RKO (cell line): ENCODE measurements at regions not wholly inside any gene's neighbourhood (a gene's known extent, or its start where the extent isn't known, plus 50 kb on each side); places are given as distances from the start of the nearest gene placed in this dataset.

ENCODE experiments used
- DNase-seq: peaks from one replicate; pipeline ENCODE4 v3.0.0-alpha.2; 2016; ENCODE audit warnings: low spot score

DNA sequence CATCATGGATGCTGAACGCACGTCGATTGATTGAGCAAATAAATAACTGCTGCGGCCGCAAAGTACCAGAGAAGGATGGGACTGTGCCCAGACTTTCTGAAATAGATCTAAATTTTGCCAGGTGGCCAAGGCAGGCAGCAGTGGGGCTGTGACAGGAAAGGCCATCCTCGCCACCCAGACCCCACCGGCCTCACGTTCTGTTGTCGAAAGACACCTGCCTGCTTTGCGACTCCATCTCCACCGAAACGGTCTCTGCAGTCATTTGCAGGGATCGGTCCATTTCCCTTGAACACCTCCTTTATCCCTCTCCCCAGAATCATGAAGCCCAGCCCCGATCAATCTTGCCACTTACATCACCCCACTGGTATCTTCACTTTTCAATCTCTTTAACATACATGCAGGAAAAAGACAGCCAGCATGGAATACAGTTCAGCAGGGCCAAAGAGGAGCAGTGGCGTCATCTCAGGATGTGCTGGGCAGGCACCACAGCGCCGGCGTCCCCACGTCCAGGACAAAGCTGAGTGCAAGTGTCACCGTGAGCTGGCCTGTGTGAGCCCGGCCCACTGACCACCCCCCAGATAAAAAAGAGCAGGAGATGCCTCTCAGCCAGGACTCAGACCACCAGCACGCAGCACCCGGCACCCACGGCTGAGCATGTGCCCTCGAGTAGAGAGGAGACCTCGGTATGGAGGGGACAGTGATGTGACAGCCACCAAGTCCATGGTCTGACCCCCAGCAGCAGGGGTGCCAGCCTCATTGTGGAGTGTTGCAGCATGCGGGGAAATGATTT is 610.3 kb downstream of the TBC1D22A start:
- DNase-seq: no peak

DNA sequence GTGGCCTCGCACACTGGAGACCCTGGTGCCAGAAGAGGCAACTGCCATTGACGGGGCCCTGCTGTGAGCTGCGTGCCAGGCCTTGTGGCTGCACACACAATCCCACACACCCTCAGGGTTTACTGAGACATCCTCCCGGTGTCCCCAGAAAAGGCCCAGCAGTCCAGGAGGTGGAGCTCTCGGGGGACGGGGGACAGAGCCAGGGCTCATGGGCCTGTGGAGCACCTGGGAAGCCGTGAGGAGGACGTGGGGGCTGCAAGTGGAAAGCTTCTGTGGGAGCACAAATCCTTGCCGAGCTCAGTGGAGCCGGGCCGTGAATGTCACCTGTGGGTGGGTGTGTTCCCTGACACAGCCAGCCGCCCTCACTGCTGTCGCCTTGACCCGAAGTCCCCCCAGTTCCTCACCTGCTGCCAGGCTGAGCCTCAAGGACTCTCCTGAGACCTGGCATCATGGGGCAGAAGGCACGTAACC is 609.7 kb downstream of the TBC1D22A start:
- DNase-seq: no peak

DNA sequence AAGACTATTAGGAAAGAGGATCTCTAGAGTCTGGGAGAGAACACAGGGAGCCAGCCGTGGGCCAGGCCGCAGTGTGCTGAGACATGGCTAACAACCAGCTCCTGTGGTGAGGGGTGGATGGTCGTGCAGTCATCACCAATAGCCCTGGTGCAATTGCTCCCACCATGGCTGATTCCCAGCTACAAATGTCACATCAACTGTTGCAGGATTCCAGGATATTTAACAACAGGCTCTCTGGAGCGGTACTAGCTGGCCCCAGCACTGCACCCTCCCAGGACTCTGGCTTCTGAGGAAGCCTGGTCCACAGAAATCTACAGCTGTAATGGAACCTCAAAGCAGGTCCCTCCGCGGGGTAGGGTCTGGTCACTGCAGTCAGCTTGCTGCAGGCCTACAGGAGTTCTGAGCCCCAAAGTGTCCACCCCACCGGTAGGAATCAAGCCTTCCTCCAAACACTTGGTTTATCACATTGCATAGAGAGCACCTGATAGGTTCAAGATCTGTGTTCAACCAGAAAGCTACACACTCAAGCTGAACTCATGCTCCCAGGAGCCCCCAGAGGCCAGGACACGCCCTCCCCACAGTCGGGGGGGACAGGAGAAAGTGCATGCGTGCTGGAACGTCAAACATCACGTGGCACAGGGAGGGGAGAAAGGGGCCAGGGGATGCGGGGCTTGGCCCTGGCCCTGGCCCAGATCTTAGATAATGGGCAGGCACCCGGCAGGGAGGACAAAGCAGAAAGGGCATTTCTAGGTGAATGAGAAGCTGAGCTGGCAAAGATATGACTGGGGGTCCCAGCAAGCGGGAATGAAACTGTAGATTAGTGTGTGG is 609.0 kb downstream of the TBC1D22A start:
- DNase-seq: no peak

DNA sequence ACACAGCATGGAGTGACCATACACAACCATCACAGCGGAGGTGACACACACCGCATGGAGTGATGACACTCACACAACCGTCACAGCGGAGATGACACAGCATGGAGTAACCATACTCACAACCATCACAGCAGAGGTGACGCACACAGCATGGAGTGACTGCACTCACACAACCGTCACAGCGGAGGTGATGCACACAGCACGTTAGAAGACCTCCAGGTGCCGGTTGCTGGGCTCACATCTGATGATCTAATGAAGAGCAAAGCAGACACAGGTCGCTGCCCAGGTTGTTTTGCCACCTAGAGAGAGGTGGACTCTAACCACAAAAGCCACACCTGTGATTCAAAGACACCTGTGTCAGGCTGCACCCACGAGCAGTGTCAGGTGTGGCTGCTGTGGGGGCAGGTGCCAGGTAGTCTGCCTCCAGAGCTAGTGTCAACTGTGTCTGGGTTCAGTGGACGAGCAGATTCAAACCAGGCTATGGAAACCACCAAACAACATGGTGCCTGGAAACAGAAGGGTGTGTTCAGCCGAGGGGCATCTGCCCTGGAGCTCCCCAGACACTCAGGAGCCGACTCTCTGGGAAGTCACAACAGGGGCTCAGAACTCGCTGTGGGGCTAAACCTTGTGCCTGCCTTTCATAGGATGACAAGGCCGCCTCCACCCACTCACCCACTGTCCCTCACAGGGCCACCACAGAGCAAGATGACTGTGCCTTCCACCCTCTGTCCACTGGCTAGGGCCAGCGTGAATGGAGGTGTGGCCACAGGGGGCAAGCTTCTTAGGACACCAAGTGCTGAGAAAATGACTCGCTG is 608.2 kb downstream of the TBC1D22A start:
- DNase-seq: peak; percentile 79

DNA sequence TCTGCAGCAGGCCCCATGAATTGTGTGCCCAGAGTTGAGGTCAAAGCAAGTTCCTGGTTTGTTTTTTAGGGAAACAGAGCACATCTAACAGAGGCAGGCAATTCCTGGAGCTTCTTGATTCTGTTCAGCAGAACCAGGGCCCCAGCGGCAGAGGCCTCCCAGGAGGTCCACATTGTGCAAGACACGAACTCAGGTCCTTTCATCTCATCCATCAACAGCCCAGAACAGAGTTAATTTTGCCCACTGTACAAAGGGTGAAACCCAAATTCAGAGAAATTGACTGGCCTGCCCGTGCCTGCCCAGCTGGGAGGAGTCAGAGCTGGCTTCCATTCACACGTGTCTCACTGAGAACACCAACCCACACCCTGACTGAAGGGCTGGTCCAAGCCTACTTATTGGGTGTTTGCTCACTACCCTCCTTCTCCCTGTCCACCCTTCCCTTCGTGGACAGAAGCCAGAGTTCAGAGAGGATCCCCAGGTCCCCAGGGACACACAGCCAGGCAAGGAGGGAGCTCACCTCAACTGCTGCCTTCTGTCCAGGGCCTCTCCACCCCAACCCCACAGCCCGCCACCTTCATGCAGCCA is 607.1 kb downstream of the TBC1D22A start:
- DNase-seq: no peak

DNA sequence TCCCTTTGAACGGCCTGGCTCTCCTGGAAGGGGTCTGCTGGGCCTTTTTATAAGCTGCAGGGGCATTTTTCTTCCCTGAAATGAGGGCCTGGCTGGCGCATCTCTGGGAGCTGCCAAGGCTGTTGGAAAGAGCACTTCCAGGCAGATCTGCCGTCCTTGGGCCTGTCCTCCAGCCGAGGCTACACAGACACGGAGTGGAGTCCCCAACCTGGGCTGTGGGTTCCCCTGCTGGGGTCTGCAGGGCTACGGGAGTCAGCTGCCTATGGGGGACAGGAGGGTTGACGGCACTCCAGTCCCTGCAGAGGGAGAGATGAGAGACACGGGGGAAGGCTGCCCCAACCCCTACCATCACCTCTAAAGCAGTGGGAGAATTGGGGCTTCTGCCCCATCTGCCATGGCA is 606.6 kb downstream of the TBC1D22A start:
- no peak for DNase-seq

DNA sequence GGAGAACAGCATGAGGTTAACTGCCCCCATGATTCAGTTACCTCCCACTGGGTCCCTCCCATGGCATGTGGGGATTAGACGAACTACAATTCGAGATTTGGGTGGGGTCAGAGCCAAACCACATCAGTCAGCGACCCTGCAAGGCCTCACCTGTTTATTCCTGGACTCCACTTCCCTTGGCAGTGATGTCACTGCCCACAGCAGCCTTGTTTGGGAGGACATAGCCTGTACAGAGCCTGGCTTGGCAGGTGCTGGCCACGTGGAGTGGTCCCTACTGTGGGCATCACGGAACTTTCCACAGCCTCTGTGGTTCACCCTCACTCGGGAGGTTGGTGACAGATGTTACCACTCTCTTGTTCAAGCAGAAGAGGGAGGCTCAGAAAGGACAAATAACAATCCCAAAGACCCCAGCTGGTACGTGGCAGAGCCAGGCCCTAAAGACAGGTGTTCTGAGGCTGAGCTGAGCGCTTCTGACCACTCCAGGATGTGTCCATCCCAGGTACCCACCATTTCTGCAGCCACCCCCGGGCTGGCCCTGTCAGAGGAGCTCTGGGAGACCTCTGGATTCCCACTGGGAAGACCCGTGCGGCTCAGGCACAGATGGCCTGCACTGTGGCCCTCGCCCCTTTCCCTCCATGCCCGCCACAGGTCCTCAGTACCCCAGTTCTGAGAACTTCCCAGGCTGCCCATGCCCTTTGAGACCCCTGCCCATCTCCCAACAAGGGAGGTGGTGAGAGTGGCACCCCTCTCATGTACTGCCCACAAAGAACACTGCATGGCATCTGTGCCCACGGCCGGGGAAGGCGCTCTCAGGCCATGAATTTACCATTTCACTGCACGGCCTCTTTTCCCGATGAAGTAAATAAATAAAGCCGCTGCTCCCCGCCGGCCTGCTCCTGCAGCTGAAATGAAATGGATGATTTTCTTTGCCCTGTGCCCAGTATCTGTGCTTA is 605.8 kb downstream of the TBC1D22A start:
- no peak for DNase-seq

DNA sequence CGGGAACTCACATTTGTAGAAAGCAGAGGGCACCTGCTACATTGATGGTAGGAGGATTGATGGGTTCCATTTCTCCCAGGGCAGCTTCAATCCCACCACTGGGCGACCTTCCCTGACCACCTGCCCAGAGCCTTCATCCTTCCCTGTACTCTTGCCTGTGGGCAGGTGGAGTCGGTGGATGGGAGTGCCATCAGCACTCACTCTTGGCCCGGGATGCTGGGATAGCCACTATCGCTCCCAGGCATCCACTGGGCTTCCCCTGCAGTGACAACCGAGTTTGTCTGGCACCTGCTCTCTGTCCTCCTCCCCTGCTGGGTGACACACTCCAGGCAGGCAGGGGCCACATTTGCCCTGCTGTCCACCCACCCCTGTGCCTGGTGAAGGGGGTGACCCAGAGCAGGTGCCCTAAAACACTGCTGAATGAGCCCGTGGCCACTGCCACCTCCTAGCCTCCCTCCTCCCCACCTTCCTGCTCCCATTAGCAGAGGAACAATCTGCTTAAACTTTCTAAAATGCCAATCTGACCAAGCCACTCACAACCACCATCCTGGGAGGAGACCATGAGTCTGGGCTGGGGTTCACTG is 604.7 kb downstream of the TBC1D22A start:
- DNase-seq: no peak

DNA sequence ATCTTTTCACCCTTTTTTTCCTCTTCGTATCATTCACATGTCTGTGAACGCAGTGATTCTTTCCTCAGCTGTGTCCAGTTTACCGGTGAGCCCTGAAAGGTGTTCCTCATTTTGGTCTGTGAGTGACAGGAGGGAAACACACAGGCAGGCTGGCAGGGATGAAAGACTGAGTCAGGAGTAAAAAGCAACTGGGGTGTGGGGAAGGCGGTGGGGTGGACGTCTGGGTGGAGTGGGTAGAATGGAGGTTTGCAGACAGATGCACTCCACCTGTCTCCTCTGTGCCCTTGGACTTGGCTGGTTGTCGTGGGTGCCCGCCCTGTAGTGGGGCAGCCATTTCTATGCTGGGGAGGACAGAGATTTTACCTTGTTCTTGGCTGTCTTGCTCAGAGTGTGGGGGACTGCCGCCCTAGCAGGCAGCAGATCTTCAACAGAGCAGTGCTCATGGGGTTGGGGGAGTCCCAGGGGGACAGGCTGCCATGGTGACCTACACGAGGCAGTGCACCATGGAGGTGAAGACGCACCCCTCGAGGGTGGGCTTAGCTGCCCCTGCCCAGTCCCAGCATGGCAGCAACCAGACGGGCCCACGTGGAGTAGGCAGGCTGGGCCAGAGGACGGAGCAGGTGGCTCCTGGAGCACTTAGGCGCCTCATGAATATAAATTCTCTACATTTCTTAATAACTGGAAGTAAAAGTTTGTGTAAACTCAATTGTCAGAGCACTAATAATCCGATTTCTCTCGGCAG is 603.7 kb downstream of the TBC1D22A start:
- no peak for DNase-seq

DNA sequence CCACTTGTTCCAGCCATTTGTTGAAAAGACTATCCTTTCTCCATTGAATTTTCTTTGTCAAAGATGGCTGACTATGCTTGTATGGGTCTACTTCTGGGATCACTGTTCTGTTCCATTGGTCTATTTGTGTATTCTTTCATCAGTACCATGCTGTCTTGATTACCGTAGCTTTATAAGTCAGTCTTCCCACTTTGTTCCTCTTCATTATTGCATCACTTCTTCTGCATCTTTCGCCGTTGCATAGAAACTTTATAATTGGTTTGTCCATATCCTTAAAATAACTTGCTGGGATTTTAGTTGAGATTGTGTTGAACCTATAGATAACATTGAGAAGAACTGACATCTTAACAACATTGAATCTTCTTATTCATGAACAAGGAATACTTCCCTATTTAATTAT is 598.8 kb downstream of the TBC1D22A start:
- DNase-seq: no peak

DNA sequence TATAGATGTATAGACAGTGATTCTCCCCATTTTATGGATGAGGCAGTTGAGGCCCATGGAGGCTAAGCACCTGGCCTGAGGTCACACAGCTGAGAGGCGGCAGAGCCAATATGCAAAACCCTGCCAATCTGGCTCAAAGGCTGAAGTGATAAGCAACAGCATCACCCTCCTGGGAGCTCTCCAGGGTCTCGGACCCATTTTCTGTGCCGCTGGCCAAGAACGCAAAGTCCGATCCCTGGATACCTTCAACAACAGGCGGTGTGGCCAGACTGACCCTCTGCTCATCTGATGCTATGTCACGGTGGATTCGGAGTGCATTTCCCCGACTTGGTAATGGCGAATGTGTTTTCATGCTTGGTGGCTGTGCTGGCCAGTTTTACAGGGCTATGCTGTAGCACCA is 595.0 kb downstream of the TBC1D22A start:
- DNase-seq: no peak

DNA sequence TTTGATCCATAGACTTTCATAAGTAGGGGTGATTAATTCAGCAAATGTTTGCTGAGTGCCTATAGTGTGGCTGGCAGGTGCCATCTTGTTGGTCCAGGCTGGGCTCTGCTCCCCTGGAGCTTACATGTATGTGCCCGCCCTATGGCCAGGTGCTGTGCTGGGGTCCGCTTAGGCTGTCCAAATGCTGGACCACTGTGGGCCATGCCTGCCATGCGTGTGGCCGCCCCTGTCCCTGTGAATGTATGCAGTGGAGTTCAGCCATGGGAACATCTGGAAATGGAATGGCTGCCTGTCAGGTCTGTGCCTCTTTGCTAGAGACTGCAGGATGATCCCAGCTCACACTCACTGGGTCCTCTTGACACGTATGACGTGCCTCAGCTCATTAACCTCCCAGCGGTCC is 594.6 kb downstream of the TBC1D22A start:
- no peak for DNase-seq

DNA sequence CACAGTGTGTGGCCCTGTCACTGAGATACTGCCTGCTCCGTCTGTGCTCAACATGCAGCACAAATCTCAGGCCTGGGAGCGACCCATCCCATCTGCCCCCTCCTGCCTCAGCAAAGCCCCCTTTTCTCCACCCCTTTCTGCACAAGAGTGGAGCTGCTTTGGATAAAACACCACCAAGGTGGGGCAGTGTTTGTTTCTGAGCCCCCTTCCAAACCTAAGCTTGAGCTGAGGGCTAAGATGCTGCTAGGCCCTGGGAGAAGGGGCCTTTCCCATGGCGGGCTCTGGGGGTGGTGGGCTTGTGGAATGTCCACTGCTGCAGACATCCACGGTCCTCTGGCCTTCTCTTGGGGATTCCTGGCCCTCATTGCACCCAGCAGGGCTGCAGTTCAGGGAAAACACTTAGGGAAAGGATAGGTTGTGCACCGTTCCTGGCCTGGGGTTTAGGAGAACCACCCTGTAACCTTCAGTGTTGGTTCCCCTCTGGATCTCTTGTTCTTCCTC is 594.1 kb downstream of the TBC1D22A start:
- no peak for DNase-seq

DNA sequence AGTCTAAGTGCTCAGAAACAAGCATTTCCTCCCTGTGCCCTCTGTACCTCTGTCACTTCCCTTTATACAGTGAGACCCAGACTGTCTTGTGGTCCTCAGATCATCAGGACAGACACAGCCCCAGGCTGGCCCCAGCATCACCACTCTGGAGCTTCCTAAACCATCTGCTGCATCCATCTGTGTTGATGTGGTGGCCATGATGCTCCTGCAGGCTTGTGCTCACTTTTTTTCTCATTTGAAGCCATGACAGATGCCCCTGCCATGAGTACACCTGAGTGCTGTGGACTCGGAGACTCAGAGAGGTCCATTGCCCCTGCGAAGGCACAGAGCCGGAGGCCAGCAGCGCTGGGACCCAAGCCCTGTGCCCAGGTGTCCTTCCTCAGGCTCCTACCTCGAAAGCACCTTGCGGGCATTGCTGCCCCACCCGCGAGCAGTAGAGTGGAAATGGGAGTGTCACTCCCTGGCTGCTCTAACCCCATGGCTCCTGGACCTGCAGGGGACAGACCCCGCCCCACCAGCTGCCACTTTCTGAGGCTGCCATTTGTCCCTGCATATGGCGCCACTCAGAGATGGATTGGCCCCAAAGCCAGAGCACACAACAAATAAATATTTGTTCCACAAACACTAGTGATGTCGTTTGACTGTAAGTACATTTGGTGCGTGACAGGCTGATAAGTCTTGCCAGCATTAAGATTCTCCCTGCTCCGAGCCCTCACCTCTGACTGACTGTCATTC is 593.5 kb downstream of the TBC1D22A start:
- DNase-seq: no peak

DNA sequence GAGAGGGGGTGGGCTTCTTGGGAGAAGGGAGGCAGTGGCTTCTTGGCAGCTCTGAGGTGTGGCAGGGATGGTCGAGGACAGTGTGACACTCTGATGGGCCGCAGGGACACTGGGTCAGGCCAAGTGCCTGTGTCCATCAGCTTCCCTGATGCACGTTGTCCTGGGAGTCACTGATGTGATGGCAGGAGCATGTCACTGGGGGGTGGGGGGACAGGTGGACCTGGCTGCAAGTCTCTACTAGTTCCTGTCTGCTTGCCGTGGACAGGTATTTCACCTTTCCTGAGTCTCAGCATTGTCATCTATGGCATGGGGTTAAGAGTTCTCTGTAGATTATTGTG is 592.9 kb downstream of the TBC1D22A start:
- no peak for DNase-seq

DNA sequence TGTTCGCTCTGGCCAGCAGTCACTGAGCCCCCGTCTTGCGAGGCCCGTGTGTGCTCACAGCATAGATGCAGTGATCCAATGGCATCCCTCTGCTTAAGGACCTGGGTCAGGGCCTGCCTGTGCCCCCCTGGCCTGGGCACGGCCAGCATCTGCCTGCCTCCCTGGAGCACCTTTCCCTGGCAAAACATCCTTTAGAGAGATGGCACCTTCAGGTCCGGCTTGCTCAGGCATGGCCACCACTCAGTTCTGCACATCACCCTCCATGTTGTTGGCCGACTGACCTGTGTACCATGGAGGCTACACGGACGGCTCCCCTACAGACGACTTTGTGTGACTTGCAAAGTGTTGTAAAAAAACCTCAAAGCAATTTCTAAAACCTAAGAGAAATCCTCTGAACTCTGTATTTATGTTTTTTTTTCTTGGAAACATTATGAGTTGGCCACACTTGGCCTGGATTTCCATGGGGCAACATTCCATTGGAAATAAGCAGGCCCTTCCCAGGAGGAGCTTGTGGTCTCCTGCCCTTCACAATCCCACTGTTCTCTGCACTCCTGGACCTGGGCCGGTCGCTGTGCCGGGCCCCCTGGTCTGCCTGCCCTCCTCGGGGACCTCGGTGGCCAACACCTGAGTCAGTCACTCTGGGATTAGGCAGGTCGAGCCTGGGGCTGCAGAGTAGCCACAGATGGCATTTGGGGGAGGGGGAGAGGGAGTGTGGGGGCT is 592.4 kb downstream of the TBC1D22A start:
- no peak for DNase-seq

DNA sequence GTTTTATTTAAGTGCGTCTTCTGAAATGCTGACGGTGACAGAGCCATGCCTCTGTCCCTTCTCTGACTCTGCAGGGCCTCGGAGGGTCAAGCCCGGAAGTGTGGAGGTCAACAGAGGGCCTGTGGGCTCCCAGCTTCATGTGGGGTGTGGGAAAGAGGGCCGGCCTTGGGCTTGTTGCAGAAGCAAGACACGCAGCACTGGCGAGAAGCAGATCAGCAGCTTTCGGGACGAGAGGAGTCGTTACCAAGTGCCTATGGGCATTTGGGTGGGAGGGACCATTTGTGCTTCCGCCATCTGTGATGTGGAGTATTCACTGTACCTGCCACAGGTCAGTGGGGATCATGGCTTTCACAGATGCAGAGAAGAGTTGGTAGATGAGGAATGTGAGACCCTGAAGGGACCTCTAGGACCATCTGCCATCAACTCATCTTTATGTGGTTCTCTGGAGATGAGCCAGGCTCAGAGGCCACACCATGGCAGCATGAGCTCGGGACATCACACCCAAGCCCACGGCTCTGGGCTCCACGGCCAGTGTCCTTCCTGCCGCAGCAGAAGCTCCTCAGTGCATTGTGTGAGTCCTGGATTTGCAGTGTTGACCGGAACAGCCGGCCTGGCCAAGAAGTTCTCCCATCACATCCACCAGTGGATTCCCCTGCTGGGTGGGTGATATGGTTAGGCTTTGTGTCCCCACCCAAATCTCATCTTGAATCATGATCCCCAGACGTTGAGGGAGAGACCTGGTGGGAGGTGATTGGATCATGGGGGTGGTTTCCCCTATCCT is 590.7 kb downstream of the TBC1D22A start:
- no peak for DNase-seq
